ENCODE measurements at regions not wholly inside any gene's neighbourhood (a gene's known extent, or its start where the extent isn't known, plus 50 kb on each side); places are given as distances from the start of the nearest gene placed in this dataset.
"Not testable (repeated sequence)": the region's sequence is repeated elsewhere in the genome, so short reads cannot be mapped to it uniquely, and the experiment has no call there.

DNA sequence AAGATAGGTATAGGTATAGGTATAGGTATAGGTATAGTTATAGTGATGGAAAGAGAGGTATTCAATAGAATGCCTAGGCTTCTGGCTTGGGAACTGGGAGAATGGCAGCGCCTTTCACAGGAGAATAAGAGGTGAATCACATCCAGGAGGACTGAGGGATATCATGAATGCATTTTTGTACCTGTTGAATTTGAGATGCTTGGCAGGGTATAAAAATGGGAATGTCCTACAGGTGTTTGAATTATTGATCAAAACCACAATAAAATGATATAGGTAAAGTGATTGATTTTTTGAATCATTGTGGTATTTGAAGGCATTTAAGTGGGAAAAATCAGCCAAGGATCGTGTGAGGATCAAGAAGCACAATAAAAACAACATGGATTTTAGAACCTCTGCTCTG lies 119.2 kb upstream of the ARG1 start:
- WGBS, 2 donors, result 63% methylated on average over 2 of the region's 2 CpGs
- Histone ChIP-seq H3K4me3 (ENCODE audit: low read length in 2 of 2) (no peak overlapping the region), H3K9me3 (ENCODE audit: control insufficient read depth, low read length) (no peaks in the 10 kb centered on the region), H3K4me1 (ENCODE audit: control insufficient read depth in 1 of 2, insufficient read depth in 2 of 2, low read length in 2 of 2) (no peaks in the 10 kb centered on the region), H3K27me3 (ENCODE audit: control insufficient read depth in 1 of 2, insufficient read depth in 2 of 2, low read length in 1 of 2) (peaks cover 0 to 1% of the 10 kb centered on the region in 2 donors), H3K27ac (ENCODE audit: low read depth in 1 of 2, low read length in 2 of 2) (no peak overlapping the region), H3K36me3 (ENCODE audit: control insufficient read depth in 1 of 2, insufficient read depth in 2 of 2, low read length in 1 of 2) (no peaks in the 10 kb centered on the region)
- no peak for ATAC-seq (ENCODE audit: low FRiP score)
- no peak for DNase-seq
- intact Hi-C loops (cut with DNase I), result no loop called here

DNA sequence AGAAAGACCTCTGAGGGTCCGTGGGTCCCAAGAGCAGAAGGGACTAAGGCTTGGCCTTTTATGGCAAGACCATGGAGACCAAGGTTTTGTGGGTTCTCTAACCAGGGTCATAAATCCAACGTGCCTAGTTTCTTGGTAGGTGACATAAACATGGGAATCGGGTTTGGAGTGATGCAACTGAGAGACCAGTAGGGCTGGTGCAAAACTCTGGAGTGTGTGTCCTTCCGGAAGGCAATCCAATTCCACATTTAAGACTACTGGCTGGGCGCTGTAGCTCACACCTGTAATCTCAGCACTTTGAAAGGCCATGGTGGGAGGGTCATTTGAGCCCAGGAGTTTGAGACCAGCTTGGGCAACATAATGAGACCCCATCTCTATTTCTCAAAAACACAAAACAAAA lies 116.5 kb upstream of the ARG1 start:
- Histone ChIP-seq H3K4me1 (ENCODE audit: control insufficient read depth in 1 of 2, insufficient read depth in 2 of 2, low read length in 2 of 2) (no peaks in the 10 kb centered on the region), H3K9me3 (ENCODE audit: control insufficient read depth, low read length) (no peaks in the 10 kb centered on the region), H3K4me3 (ENCODE audit: low read length in 2 of 2) (no peak overlapping the region), H3K27me3 (ENCODE audit: control insufficient read depth in 1 of 2, insufficient read depth in 2 of 2, low read length in 1 of 2) (peaks cover 0 to 1% of the 10 kb centered on the region in 2 donors), H3K36me3 (ENCODE audit: control insufficient read depth in 1 of 2, insufficient read depth in 2 of 2, low read length in 1 of 2) (no peaks in the 10 kb centered on the region), H3K27ac (ENCODE audit: low read depth in 1 of 2, low read length in 2 of 2) (no peak overlapping the region)
- 58 to 64% methylated on average over 5 of the region's 5 CpGs for WGBS, 2 donors
- intact Hi-C loops (cut with DNase I), result no loop called here
- no peak for DNase-seq
- no peak for ATAC-seq (ENCODE audit: low FRiP score)

DNA sequence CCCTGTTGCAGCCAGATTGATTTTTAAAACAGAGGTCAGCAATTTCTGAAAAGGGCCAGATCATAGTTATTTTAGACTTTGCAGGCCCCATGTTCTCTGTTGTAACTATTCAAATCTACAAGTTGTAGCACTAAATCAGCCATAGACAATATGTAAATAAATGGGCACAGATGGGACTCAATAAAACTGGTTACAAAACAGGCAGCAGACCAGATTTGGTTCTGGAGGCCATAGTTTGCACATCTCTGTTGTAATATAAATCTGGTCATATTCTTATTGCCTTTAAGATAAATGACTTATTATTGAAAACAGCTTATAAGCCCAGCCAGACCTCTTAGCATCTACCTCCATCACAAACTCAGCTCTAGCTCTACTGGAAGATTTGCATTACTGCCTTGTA lies 114.0 kb upstream of the ARG1 start:
- H3K4me1 ChIP-seq (ENCODE audit: control insufficient read depth in 1 of 2, insufficient read depth in 2 of 2, low read length in 2 of 2), result no peaks in the 10 kb centered on the region
- DNase-seq, result no peak
- H3K36me3 ChIP-seq (ENCODE audit: control insufficient read depth in 1 of 2, insufficient read depth in 2 of 2, low read length in 1 of 2), result no peaks in the 10 kb centered on the region
- H3K4me3 ChIP-seq (ENCODE audit: low read length in 2 of 2), result no peak overlapping the region
- intact Hi-C loops (cut with DNase I), result no loop called here
- H3K9me3 ChIP-seq (ENCODE audit: control insufficient read depth, low read length), result no peaks in the 10 kb centered on the region
- no peaks in the 10 kb centered on the region for H3K27me3 ChIP-seq (ENCODE audit: control insufficient read depth in 1 of 2, insufficient read depth in 2 of 2, low read length in 1 of 2)
- ATAC-seq (ENCODE audit: low FRiP score), result no peak
- H3K27ac ChIP-seq (ENCODE audit: low read depth in 1 of 2, low read length in 2 of 2), result no peak overlapping the region

GRCh38 chr6:131460614-131461000 lies 112.4 kb upstream of the ARG1 start:
- intact Hi-C loops (cut with DNase I), result no loop called here
- Histone ChIP-seq H3K9me3 (ENCODE audit: control insufficient read depth, low read length) (no peaks in the 10 kb centered on the region), H3K4me3 (ENCODE audit: low read length in 2 of 2) (no peak overlapping the region), H3K27me3 (ENCODE audit: control insufficient read depth in 1 of 2, insufficient read depth in 2 of 2, low read length in 1 of 2) (no peaks in the 10 kb centered on the region), H3K36me3 (ENCODE audit: control insufficient read depth in 1 of 2, insufficient read depth in 2 of 2, low read length in 1 of 2) (no peaks in the 10 kb centered on the region), H3K4me1 (ENCODE audit: control insufficient read depth in 1 of 2, insufficient read depth in 2 of 2, low read length in 2 of 2) (no peaks in the 10 kb centered on the region), H3K27ac (ENCODE audit: low read depth in 1 of 2, low read length in 2 of 2) (no peak overlapping the region)
- DNase-seq (no peak), ATAC-seq (ENCODE audit: low FRiP score) (no peak)
- WGBS, 2 donors, result 22 to 26% methylated on average over 6 of the region's 6 CpGs

GRCh38 chr6:131469130-131469529 lies 103.9 kb upstream of the ARG1 start:
- intact Hi-C loops (cut with DNase I), result no loop called here
- 65 to 78% methylated on average over 2 of the region's 2 CpGs for WGBS, 2 donors

GRCh38 chr6:131470534-131470933 lies 102.5 kb upstream of the ARG1 start:
- H3K9me3 ChIP-seq (ENCODE audit: control insufficient read depth, low read length), result peaks cover 5% of the 10 kb centered on the region
- H3K36me3 ChIP-seq (ENCODE audit: control insufficient read depth in 1 of 2, insufficient read depth in 2 of 2, low read length in 1 of 2), result no peaks in the 10 kb centered on the region
- H3K4me3 ChIP-seq (ENCODE audit: low read length in 2 of 2), result no peak overlapping the region
- ATAC-seq (ENCODE audit: low FRiP score), result no peak
- no peak overlapping the region for H3K27ac ChIP-seq (ENCODE audit: low read depth in 1 of 2, low read length in 2 of 2)
- H3K27me3 ChIP-seq (ENCODE audit: control insufficient read depth in 1 of 2, insufficient read depth in 2 of 2, low read length in 1 of 2), result no peaks in the 10 kb centered on the region
- WGBS, 2 donors, result 32 to 37% methylated on average over 3 of the region's 3 CpGs
- no peaks in the 10 kb centered on the region for H3K4me1 ChIP-seq (ENCODE audit: control insufficient read depth in 1 of 2, insufficient read depth in 2 of 2, low read length in 2 of 2)
- no peak for DNase-seq
- intact Hi-C loops (cut with DNase I), result no loop called here

More at GRCh38 chr6:131469130-131469529, 103.9 kb upstream of the ARG1 start:
- no peaks in the 10 kb centered on the region for H3K36me3 ChIP-seq (ENCODE audit: control insufficient read depth in 1 of 2, insufficient read depth in 2 of 2, low read length in 1 of 2)
- no peak overlapping the region for H3K4me3 ChIP-seq (ENCODE audit: low read length in 2 of 2)
- H3K4me1 ChIP-seq (ENCODE audit: control insufficient read depth in 1 of 2, insufficient read depth in 2 of 2, low read length in 2 of 2), result no peaks in the 10 kb centered on the region
- no peaks in the 10 kb centered on the region for H3K27me3 ChIP-seq (ENCODE audit: control insufficient read depth in 1 of 2, insufficient read depth in 2 of 2, low read length in 1 of 2)
- no peak overlapping the region for H3K27ac ChIP-seq (ENCODE audit: low read depth in 1 of 2, low read length in 2 of 2)
- H3K9me3 ChIP-seq (ENCODE audit: control insufficient read depth, low read length), result peaks cover 2% of the 10 kb centered on the region
- ATAC-seq (ENCODE audit: low FRiP score), result no peak
- DNase-seq, result no peak

- Histone ChIP-seq H3K27ac (ENCODE audit: low read depth in 1 of 2, low read length in 2 of 2) (no peak overlapping the region), H3K9me3 (ENCODE audit: control insufficient read depth, low read length) (peaks cover 5% of the 10 kb centered on the region), H3K4me3 (ENCODE audit: low read length in 2 of 2) (no peak overlapping the region), H3K27me3 (ENCODE audit: control insufficient read depth in 1 of 2, insufficient read depth in 2 of 2, low read length in 1 of 2) (no peaks in the 10 kb centered on the region), H3K36me3 (ENCODE audit: control insufficient read depth in 1 of 2, insufficient read depth in 2 of 2, low read length in 1 of 2) (no peaks in the 10 kb centered on the region), H3K4me1 (ENCODE audit: control insufficient read depth in 1 of 2, insufficient read depth in 2 of 2, low read length in 2 of 2) (no peaks in the 10 kb centered on the region)
- 81 to 84% methylated on average over 3 of the region's 3 CpGs for WGBS, 2 donors
- DNase-seq (no peak), ATAC-seq (ENCODE audit: low FRiP score) (no peak)
- intact Hi-C loops (cut with DNase I), result no loop called here
Measured at GRCh38 chr6:131471331-131471730, 101.7 kb upstream of the ARG1 start.

GRCh38 chr6:131473303-131473702 lies 99.7 kb upstream of the ARG1 start:
- H3K4me1 ChIP-seq (ENCODE audit: control insufficient read depth in 1 of 2, insufficient read depth in 2 of 2, low read length in 2 of 2); H3K9me3 ChIP-seq (ENCODE audit: control insufficient read depth, low read length); intact Hi-C loops (cut with DNase I); H3K27me3 ChIP-seq (ENCODE audit: control insufficient read depth in 1 of 2, insufficient read depth in 2 of 2, low read length in 1 of 2); H3K4me3 ChIP-seq (ENCODE audit: low read length in 2 of 2); H3K36me3 ChIP-seq (ENCODE audit: control insufficient read depth in 1 of 2, insufficient read depth in 2 of 2, low read length in 1 of 2); DNase-seq; ATAC-seq (ENCODE audit: low FRiP score); H3K27ac ChIP-seq (ENCODE audit: low read depth in 1 of 2, low read length in 2 of 2): not testable (repeated sequence)

DNA sequence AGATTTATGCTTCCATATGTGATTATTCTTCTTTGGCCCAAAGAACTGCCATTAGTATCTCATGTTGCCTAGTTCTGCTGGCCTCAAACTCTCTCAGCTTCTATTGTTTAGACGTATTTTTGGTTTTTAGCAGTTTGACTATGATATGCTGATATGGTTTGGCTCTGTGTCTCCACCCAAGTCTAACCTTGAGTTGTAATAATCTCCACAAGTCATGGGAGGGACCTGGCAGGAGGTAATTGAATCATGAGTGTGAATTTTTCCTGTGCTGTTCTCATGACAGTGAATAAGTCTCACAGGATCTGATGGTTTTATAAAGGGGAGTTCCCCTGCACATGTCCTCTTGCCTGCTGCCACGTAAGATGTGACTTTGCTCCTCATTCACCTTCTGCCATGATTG lies 96.7 kb upstream of the ARG1 start:
- H3K9me3 ChIP-seq (ENCODE audit: control insufficient read depth, low read length), result peaks cover 3% of the 10 kb centered on the region
- no peak for ATAC-seq (ENCODE audit: low FRiP score)
- WGBS, 2 donors, result 79 to 88% methylated on average over 2 of the region's 2 CpGs

More for the DNA sequence above, 96.7 kb upstream of the ARG1 start:
- no peak overlapping the region for H3K27ac ChIP-seq (ENCODE audit: low read depth in 1 of 2, low read length in 2 of 2)
- no peak overlapping the region for H3K4me3 ChIP-seq (ENCODE audit: low read length in 2 of 2)
- no peaks in the 10 kb centered on the region for H3K4me1 ChIP-seq (ENCODE audit: control insufficient read depth in 1 of 2, insufficient read depth in 2 of 2, low read length in 2 of 2)
- no peaks in the 10 kb centered on the region for H3K27me3 ChIP-seq (ENCODE audit: control insufficient read depth in 1 of 2, insufficient read depth in 2 of 2, low read length in 1 of 2)
- DNase-seq, result no peak
- no peaks in the 10 kb centered on the region for H3K36me3 ChIP-seq (ENCODE audit: control insufficient read depth in 1 of 2, insufficient read depth in 2 of 2, low read length in 1 of 2)
- intact Hi-C loops (cut with DNase I), result no loop called here

Data from aorta (tissue), 5 donors.